ENCODE measurements at regions not wholly inside any gene's neighbourhood (a gene's known extent, or its start where the extent isn't known, plus 50 kb on each side); places are given as distances from the start of the nearest gene placed in this dataset.

GRCh38 chr20:50398471-50398820, 111.7 kb upstream of the PTPN1 start:
- TF ChIP-seq CREB1 (IDR thresholded peaks at IDR 0.05): no peak
- TF ChIP-seq CREB1 (CRISPR knock-in tag; IDR thresholded peaks at IDR 0.05): no peak
- TF ChIP-seq ZNF263 (CRISPR knock-in tag; IDR thresholded peaks at IDR 0.05; ENCODE audit: borderline replicate concordance): no peak
- TF ChIP-seq EZH2 (IDR thresholded peaks at IDR 0.05; ENCODE audit: borderline replicate concordance, low read depth, low read length): no peak

All from K562 (cell line).